RKO (cell line): ENCODE measurements at regions not wholly inside any gene's neighbourhood (a gene's known extent, or its start where the extent isn't known, plus 50 kb on each side); places are given as distances from the start of the nearest gene placed in this dataset.
A peak's percentile ranks its signal among the peaks of the same experiment; 100 is the strongest.

Experiments
- DNase-seq: peaks from one replicate; pipeline ENCODE4 v3.0.0-alpha.2; 2016; ENCODE audit warnings: low spot score

- DNase-seq = no peak
Measured at GRCh38 chrX:98371994-98372393, 1488.3 kb downstream of the RPA4 start.

DNA sequence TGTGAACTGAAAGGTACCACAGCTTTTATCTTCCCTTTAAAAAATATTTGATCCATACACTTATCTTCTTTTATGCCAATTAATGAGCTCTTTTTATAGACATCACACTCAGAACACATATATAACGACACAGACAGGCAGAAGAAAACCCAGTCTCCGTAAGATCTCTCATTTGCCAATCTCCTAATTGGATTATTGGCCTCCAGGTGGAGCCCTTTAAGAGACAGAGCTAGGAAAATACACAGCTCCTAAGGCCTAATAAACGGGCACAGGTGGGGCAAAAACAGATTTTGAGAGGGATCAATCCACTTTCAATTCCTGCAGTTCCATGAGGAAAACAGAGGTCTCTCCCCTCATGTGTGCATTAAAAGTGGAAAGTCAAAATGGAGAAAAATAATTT is 1495.4 kb downstream of the RPA4 start:
- peak; percentile 5 for DNase-seq

GRCh38 chrX:98380106-98380505 is 1496.4 kb downstream of the RPA4 start:
- DNase-seq = no peak

DNA sequence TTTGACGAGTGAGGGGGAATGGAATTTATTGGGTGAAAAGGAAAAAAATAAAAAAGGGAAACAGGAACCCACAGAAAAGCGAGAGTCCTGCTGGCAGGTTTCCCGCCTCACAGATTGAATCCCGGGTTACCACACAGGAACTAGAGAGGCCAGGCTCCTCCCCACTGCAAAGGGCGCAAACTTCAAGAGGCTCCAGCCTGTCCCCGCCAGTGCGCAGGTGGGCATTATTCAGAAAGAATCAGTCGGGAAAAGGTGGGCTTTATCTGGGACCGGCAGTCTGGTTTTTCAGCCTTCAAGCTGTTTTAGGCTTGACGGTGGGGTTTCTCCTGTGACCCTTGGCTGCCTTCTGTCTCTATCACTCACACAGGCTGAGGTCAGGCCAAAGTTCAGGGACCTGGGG is 1496.8 kb downstream of the RPA4 start:
- no peak for DNase-seq

DNA sequence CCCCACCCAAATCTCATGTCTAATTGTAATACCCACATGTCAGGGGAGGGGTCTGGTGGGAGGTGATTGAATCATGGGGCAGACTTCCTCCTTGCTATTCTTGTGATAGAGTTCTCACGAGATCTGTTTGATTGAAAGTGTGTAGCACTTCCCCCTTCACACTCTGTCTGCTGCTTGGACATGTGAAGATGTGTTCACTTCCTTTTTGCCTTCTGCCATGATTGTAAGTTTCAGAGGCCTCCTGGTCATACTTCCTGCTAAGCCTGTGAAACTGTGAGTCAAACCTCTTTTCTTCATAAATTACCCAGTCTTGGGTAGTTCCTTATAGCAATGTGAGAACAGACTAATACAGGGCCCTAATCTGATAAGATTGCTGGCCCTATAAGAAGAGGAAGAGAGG is 1514.8 kb downstream of the RPA4 start:
- DNase-seq = no peak

GRCh38 chrX:98405376-98405775 is 1521.7 kb downstream of the RPA4 start:
- DNase-seq = peak; percentile 4

DNA sequence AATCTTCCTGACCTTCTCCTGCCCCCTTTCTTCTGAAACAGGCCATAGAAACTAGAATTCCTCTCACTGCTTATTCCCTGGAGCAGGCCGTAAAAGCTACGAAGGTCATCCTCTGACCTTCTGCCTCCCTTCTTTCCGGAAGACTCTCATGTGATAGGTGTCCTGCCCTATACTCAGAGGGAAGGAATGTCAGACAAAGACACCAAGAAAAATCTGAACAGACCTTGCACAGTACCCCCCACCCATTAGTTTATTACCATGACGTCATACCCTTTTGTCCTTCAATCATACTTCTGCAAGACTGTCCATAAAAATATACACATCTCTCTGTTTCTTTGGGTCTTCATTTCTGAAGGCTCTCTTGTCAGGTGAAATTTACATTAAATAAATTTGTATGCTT is 1523.9 kb downstream of the RPA4 start:
- no peak for DNase-seq

DNA sequence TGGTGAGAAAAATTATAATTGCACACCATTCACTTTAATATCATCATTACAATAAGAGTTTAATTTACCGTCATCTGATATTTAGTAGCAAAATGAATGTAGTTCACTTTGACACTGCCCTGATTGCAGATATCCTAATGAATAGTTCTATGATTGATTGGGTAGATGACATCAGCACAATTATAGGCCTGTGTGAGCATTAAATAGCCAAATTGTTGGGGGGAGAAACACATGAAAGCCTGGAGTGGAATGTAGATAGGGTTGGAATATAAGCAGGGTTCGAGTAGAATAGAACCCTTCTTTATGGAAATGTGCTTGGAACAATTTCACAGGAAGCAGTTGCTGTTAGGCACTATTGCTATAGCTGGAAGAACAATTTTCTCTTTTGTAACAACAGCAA is 1526.2 kb downstream of the RPA4 start:
- DNase-seq = no peak

DNA sequence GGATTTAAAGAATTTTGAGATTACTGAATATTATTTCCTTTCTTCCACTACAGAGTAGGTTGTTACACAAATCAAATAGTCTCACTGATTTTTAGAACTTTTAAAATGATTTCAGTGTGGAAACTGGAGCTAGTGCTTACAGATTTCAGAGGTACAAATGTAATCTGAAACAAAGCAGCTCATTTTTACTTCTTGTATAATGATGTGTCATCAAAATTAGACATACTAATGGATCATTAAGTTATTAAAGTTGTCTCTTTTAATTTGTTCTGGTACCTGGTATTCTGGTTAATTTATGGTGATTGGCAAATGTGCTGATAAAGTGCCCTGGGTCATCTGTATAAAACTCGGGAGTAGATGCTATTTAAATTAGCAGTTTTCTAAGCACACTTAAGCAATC is 1528.3 kb downstream of the RPA4 start:
- DNase-seq = no peak

DNA sequence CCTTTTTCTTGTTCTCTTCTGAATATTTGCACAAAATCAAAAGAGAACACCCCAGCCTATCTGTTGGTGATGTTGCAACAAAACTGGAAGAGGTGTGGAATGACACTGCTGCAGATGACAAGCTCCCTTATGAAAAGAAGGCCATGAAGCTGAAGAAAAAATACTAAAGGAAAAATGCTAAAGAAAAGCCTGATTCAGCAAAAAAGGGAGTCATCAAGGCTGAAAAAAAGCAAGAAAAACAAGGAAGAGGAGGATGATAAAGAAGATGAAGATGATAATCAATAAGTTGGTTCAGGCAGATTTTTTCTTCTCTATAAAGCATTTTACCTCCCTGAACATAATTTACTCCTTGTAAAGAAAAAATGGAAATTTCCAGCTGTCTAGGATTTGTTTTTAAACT is 1538.8 kb downstream of the RPA4 start:
- DNase-seq = no peak

DNA sequence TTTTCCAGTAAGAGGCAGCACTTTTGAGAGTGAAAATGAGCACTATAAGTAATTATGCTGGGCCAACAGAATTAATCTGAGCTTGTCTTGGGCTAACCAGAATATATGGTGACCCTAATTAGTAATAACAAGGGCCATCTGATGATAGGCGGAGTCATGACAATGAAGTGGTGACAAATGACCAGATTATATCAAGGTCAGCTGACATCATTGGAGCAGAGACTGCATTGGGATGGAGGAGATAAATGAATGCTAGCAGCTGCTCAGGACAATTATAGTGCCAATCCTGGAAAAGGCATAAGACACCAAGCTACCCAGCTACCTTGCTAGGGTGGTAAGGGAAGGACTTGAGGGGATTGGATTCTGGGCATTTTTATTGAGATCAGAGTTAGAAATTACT is 1548.7 kb downstream of the RPA4 start:
- DNase-seq = no peak

GRCh38 chrX:98448524-98448923 is 1564.8 kb downstream of the RPA4 start:
- no peak for DNase-seq

- DNase-seq = no peak
Measured at GRCh38 chrX:98452456-98452855, 1568.7 kb downstream of the RPA4 start.

GRCh38 chrX:98459669-98460068 is 1576.0 kb downstream of the RPA4 start:
- DNase-seq = no peak

DNA sequence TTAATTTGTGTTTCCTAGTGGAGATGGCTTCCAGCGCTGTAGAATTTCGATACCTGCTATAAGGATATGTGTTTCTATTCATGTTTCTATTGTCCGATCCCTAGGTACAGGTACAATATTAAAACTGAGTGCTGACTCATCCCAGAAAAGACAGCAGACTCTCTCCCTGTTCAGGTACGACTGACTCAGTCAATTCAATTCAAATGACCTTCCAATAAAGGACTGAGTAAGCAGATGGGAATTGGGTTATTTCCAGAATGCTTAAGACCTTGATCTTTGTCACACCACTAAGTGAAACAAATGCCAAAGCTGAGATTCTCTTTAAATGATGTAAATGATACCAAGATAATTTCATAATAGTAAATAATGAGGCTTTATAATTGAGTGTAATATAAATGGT is 1596.9 kb downstream of the RPA4 start:
- DNase-seq = no peak

DNA sequence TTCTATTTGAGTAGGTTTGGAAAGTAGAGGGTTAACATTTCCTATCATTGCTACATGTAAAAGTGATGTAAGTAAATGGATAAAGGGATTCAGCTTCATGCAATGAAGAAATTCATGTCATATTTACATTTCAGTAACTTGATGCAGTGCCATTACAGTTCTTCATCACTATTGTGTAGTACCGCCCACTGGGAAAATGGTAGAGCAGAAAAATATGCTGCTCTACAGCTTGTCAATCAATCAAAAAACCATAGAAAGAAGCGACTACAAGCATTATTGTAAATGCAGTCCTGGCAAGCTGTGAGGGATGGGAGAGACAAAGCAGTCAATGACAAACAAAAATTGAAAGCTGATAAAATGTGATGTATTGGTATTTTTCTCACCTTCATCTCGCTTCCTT is 1597.9 kb downstream of the RPA4 start:
- DNase-seq = no peak

- DNase-seq = no peak
Measured at GRCh38 chrX:98490670-98491069, 1607.0 kb downstream of the RPA4 start.

DNA sequence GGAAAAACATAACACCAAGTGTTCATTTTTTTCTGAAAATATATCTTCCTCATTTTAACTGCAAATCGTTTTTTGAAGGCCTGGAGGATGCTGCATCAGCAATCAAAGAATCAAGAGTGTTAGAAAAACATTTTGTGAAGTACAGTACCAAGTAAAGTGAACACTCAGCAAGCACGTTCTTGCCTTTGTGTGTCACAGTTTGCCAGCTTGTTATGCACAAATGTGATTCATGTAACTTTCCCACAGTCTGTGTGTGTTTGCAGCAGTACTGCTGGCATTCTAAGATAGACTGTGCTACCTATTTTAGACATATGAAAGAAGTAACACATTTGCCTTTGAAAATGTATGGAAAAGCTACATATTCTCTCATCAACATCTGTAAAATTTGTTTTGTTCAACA is 1617.7 kb downstream of the RPA4 start:
- no peak for DNase-seq

GRCh38 chrX:98506907-98507306 is 1623.2 kb downstream of the RPA4 start:
- peak; percentile 8 for DNase-seq

GRCh38 chrX:98514032-98514431 is 1630.3 kb downstream of the RPA4 start:
- no peak for DNase-seq

DNA sequence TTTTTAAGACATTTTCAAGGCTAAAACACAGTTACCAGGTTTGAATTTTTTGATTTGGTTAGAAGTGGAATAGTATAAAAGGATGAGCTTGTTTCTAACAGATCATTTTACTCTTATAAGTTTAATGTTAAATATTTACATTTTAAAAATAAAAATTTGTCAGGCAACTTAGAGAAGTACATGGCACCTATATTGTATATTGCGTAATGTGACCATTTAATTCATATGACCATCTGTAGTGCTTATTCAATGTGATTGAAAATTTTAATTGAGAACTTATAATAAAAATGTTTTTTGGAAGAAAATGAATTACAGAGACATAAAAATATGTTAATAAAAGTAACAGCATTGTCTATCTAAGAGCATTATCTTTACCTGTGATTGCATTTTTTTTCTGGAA is 1632.4 kb downstream of the RPA4 start:
- no peak for DNase-seq

- no peak for DNase-seq
Measured at GRCh38 chrX:98523026-98523425, 1639.3 kb downstream of the RPA4 start.

DNA sequence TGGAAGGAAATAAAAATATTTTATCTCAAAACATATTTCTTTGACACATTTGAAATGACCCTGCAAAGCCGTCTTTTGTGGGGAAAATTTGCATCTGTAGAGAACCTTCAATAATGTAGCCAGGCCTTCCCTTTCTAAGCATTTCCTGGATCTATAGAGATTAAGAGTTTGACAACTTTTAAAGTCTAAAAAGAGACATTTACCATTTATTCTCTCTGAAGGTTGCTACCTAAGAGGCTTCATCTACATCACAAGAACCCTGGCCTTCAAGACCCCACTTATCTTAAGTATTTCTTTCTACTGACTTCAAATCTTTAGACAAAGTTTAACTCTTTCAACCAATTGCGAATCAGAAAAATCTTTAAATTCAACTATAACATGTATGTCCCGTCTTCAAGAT is 1639.8 kb downstream of the RPA4 start:
- no peak for DNase-seq

GRCh38 chrX:98548519-98548918 is 1664.8 kb downstream of the RPA4 start:
- no peak for DNase-seq

DNA sequence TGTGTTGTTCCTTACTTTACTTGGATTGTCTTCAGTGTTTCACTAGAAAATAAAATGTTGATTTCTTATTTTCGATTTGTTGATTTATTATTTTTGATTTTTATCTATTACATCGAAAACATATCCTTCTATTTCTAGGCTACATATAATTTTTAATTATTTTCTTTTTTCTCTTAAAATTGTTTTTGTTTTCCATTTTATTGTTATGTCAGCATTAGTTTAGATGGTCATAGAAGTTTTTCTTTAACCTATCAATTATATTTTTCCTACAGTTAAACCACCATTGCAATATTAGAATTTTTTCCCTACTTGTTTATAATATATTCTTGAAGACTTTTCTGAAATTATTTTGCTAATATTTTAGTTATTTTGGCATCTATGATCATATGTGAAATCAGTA is 1685.1 kb downstream of the RPA4 start:
- no peak for DNase-seq
